HT1080 (cell line): ENCODE measurements at regions not wholly inside any gene's neighbourhood (a gene's known extent, or its start where the extent isn't known, plus 50 kb on each side); places are given as distances from the start of the nearest gene placed in this dataset.
A peak's percentile ranks its signal among the peaks of the same experiment; 100 is the strongest.
"Not testable (repeated sequence)": the region's sequence is repeated elsewhere in the genome, so short reads cannot be mapped to it uniquely, and the experiment has no call there.

Experiments used
- DNase-seq: peaks from one replicate; pipeline ENCODE4 v3.0.0-alpha.2; 2015; ENCODE audit warnings: low read depth

DNA sequence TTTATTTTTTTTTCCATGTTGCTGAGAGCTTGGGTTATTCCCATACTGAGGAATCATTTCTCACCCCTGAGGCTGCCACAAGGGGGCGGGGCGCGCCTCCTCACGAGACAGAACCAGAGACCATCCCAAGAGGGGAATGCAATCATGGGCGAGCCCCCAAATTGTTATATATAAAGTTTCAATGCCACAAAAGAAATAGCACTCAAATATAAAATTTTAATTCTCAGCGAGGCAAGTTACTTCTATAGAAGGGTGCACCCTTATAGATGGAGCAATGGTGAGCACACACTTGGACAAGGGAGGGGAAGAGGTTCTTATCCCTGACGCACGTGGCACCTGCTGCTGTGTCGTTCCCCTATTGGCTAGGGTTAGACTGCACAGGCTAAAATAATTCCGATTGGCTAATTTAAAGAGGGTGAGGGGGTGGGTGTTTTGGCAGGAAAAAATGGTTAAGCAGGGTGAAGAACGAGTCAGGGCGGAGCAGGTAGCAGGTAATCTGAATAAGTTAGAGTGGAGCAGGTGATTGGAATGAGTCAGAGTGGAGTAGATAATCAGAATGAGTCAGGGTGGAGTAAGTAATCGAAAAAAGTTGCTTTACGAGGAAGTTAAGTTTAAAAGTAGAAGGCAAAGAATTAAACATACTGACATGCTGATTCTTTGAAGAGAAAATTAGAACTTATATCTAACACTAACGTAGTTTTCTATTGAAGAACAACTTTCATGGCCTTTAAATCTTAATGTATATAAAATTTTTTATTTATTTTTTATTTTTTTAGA lies 177.5 kb downstream of the MTCL1 start:
- DNase-seq = peak; percentile 60

DNA sequence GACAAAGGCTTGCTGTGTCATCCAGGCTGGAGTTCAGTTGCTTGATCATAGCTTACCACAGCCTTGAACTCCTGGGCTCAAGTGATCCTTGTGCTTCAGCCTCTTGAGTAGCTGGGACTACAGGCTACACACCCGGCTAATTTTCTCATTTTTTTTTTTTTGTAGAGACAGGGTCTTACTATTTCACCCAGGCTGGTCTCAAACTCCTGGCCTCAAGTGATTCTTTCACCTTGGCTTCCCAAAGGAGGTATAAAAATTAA lies 178.0 kb downstream of the MTCL1 start:
- DNase-seq = no peak

DNA sequence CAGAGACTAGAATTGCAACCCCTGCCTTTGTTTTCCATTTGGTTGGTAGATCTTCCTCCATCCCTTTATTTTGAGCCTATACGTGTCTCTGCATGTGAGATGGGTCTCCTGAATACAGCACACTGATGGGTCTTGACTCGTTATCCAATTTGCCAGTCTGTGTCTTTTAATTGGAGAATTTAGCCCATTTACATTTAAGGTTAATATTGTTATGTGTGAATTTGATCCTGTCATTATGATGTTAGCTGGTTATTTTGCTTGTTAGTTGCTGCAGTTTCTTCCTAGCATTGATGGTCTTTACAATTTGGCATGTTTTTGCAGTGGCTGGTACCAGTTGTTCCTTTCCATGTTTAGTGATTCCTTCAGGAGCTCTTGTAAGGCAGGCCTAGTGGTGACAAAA lies 182.5 kb downstream of the MTCL1 start:
- DNase-seq = not testable (repeated sequence)

DNA sequence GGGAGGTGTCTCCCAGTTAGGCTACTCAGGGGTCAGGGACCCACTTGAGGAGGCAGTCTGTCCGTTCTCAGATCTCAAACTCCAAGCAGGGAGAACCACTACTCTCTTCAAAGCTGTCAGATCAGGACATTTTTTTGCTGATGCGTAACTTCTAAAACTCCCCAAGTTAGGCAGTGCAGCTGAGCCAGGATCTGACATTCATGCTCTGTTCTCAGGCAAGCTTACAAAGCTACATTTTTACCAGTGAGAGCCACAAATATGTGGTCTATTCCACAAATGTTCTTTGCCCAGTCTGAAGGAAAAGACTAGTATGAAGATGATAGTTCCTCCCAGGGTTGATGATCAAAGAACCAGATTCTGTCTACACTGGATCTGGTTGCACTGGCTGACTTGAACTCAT lies 184.1 kb downstream of the MTCL1 start:
- DNase-seq = no peak

DNA sequence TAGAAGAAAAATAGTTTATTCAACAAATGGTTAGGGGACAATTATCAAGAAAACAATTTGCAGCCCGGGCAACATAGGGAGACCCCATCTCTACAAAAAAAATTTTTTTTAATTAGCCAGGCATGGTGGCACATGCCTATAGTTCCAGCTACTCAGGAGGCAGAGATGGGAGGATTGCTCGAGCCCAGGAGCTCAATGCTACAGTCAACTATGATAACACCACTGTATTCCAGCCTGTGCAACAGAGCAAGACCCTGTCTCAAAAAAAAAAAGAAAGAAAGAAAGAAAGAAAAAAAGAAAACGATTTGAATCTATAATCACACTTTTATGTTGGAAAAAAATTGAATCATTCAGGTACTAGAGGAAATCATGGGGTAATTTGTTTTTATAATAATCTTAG lies 185.1 kb downstream of the MTCL1 start:
- DNase-seq = not testable (repeated sequence)

DNA sequence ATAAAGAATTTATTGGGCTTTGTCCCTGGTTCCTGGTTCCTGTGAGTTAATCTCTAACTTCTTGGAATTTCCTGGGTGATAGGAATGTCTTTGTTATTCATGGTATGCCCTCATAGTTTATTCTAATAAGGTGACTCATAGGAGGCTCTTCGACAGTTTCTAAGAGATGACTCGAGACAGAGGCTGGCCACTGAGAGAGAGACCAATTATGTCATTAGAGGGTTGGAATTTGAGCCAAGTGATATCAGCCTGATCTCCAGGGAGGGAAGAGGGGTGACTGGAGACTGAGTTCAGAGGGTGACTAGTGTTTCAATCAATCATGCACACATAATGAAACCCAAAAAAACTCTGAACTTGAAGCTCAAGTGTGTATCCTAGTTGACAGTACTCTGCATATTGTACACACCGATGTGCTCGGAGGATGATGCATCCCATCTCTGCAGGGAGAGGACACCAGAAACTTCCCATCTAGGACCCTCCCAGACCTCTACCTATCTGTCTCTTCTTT lies 185.7 kb downstream of the MTCL1 start:
- peak; percentile 97 for DNase-seq

DNA sequence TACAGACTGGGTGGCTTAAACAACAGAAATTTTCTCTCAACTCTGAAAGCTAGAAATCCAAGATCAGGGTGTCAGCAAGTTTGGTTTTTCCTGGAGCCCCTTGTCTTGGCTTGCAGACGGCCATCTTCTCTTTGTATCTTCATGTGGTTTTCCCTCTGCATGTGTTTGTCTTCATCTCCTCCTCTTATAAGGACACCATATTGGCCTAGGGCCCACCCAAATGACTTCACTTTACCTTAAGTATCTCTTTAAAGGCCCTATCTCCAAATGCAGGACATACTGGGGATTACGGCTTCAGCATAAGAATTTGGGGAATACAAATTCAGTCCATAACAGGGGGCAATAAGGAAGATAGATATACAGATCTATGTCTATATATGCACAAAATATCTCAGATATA lies 187.9 kb downstream of the MTCL1 start:
- DNase-seq = no peak

DNA sequence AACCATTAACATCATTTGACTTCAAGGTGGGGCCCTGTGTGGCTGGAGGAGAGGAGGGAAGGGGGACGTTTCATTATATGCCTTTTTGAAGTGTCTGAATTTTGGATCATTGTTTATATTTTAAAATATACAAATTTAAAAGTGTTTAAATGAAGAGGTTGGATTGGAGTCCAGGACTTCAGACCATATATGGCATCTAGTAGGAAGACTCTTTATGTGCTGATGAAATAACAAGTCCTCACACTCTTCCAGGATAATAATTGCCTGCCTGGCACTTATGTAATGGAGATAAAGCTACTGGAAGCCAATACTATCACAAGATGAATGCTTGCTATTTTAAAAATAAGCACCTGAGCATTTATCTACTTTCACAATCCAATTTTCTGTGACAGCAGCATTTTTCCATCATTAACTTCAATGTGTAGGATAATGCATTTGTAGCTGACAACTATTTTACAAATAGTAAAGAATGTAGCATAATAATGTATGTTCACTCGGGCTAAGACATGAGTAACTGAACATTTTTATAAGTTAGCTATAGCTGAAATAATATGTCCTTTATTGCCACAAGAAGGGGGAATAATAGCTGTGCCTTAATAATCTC lies 188.4 kb downstream of the MTCL1 start:
- no peak for DNase-seq

DNA sequence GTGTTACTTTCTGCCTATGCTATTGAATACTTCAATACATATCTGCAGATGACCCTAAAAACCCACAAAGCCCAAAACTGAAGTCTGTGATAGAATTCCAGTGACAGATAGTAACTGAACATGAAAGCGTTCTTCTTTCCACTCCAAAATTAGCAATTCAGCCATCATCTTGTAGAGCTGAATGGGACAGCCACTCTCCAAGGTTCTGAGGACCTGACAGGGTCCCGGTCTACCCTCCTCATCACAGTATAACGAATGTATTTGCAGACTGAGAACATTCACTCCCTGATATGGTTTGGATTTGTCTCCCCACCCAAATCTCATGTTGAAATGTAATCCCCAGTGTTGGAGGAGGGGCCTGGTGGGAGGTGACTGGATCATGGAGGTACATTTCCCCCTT lies 189.5 kb downstream of the MTCL1 start:
- DNase-seq = no peak

DNA sequence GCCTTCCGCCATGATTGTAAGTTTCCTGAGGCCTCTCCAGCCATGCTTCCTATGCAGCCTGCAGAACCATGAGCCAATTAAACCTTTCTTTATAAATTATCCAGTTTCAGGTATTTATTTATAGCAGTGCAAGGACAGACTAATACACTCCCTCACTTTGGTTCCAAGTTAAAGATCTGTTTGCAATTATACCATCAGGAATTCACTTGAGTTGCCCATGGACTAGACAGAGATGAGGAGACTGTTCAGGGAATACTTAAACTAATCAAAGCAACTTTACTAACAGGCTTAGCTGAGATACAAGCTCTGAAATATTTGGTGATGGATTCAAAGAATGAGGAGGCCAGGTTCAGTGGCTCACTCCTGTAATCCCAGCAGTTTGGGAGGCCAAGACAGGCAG lies 190.0 kb downstream of the MTCL1 start:
- no peak for DNase-seq

DNA sequence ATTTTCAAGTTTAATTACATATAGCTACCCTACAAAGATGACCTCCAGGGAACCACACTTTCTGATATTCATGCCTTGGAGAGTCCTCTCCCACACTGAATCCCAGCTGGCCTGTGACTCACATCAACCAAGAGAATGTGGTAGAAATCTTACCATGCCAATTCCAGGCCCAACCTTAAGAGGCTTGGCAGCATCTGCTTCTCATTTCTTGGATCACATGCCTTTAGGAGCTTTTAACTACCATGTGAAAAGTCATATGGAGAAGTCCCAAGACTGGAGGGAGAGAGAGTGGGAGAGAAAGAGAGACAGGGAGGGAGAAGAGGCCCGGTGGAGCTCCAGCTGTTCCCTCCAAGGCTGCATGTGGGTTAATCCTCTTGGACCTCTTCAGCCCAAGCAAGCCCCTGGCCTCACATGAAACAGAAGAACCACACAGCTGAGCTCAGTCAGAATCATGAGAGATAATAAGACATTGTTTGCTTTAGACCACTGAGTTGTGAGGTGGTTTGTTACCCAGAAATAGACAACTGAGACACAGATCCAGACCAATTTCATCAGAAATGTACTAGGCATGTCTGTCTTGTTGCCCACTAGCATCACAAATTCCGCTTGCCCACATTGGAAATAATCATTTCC lies 190.7 kb downstream of the MTCL1 start:
- DNase-seq = peak; percentile 77

DNA sequence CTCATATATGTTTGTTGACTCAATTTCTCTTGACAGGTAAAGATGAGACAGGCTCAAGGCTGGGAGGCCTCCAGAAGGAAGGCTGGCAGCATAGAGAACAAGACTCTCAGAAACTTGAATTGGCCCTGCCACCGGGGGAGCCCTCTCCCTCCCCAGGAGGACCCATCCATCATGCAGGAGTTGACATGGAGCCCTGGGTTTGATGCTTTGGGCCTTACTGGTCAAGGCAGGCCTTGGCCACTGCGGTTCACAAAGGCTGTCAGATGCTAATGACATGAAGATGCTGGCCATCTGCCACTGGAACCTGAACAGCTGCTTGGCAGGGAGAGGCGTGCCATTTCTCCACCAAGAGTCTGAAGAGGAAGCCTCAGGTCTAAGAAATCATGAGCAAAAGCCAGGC lies 193.6 kb downstream of the MTCL1 start:
- DNase-seq = no peak

DNA sequence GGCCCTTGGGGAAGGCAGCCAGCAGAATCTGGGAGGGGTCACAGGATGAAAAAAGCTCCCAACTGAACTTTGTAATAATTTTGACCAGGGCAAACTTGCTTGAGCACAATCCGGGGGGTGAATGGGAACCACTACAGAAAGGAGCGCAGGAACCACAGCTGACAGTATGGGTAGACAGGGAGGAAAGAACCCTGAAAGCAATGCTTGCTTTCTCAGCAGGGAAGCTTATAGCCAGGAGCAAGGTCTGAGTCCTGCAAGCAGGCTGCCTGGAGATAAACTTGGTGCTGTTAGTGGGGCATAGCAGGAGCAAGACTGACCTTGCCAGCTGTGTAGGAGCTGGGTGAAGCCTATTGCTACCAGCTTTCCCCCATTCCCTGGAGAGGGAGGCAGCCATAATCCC lies 195.2 kb downstream of the MTCL1 start:
- DNase-seq = no peak

DNA sequence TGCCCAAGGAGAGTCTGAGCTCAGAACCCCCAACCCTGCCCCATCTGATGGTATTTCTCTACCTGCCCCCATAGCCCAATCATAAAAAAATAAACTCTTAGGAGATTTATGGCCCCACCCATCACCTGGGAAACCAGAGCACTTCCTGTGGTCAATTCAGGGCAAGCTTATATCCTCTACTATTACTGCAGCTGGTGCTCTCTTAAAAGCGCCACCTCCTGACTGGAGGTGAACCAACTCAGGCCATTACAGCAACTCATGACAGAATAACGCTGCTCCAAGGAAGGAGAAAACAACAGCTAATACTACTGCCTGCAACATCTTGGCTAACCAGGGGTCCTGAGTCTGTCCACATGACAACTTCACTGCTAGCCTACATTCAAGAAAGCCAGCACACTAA lies 195.7 kb downstream of the MTCL1 start:
- no peak for DNase-seq

DNA sequence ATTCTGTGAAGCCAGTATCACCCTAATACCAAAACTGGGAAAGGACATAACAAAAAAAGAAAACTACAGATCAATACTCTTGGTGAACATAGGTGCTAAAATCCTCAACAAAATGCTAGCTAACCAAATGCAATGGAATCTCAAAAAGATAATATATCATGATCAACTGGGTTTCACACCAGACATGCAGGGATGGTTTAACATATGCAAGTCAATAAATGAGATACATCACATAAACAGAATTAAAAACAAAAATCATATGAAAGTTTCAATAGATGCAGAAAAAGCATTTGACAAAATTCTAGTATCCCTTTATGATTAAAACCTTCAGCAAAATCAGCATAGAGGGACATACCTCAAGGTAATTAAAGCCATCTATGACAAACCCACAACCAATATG lies 198.2 kb upstream of the NDUFV2 start:
- DNase-seq = no peak

DNA sequence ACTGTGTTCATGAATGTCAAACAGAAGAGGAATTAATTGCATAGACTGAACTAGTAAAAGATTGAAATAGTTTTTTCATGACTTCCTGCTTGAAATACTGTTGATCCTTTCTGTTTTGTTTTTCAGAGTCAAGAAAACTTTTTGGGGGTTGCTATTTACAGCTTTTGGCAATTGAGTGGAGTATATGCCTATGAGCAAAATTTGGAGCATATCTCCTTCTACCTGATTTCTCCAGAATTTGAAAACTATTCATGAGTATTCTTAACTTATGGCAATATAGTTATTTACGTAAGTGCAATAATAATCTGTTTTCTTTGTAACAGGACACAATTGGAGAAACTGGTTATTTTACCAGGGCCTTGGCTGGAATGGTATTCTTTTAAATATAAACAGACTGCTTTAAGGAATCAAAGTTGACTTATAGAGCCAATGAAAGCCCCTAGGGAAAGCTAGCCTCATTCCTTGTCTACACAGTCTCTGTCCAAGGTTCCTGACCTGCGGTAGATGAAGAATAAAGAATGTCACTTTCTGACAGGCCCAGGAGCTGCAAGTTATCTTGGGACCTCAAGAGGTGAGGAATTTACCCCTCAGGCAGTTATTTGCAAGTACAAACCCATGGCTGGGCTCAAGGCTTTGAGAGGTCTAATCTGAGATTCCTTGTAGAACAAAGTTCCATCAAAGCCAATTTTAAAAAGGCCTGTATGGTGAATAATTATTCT lies 193.5 kb upstream of the NDUFV2 start:
- DNase-seq = no peak

DNA sequence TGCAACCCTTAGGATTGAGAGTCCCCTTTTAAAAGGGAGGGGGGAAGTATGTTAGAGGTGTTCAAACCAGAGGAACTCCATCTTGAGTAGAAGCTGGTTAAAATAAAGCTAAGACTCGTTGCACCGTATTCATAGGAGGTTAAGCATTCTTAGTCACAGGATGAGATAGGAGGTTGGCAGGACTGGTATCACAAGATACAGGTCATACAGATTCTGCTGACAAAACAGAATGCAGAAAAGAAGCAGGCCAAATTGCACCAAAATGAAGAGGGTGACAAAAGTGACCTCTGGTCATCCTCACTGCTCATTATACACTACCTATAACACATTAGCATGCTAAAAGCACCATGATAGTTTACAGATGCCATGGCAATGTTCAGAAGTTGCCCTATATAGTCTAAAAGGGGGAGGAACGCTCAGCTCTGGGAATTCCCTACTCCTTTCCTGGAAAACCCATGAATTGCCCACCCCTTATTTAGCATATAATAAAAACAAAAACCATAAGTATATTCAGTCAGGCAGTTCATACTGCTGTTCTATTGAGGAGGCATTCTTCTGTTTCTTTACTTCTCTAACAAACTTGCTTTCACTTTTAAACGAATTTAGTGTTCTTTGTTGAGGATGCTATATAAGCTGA lies 192.2 kb upstream of the NDUFV2 start:
- no peak for DNase-seq

DNA sequence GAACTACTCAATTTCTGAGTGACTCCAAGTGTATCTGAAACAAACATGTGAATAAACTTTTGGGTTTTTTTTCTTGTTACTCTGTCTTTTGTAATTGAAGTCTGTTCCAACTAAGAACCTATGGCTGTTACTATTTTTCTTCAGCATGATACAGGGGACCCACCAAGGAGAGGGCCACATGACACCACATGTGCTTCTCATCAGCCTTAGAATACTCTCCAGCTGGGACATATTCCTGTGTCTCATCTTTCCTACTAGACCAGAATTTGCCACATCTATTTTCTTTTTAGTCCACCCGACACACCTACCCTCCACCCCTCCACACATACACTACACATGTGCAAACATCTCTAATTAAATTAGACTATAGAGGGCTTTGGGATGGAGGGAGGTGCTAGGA lies 191.7 kb upstream of the NDUFV2 start:
- no peak for DNase-seq

DNA sequence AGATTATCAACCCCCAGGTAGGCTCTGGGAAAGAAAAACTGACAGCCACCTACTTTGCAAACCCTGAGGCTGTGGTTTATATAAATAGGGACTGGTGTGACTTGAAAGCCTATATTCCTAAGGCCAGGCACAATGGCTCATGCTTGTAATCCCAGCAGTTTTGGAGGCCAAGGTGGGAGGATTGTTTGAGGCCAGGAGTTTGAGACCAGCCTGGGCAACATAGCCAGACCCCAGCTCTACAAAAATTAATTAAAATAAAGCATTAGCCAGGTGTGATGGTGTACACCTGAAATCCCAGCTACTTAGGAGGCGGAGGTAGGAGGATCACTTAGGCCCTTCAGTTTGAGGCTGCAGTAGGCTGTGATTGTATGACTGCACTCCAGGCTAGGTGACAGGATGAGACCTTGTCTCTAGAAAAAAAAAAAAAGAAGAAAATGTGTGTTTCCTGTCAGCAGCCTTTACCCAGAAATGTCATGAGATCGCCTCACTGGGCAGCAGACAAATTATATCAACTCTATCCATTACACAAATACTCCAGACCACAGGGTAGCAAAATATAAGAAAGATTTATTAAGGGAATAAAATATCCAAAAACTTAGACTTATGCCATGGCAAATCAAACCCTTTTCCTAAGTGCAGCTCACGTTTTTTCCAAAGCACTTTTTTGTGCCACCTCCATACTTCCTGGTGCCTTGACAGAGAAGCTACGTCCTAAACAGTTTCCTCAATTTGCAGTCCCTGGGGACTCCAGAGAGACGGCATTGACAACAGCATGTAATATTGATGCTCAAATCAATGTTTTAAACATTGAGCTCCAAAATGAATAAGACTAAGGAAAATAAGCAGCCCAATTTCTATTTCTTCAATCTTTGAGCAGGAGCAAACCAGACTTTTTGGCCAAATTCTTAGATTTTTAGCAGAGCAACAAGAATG lies 190.8 kb upstream of the NDUFV2 start:
- DNase-seq = no peak
